ENCODE measurements at regions not wholly inside any gene's neighbourhood (a gene's known extent, or its start where the extent isn't known, plus 50 kb on each side); places are given as distances from the start of the nearest gene placed in this dataset.

GRCh38 chr6:159106627-159107241 is 61.9 kb upstream of the TAGAP start:
- Mint-ChIP-seq H3K4me1 (peaks cover 6% of the 10 kb centered on the region), H3K27ac (no peak overlapping the region), H3K27me3 (ENCODE audit: low read depth) (peaks cover 14% of the 10 kb centered on the region), H3K4me3 (no peak overlapping the region), H3K9me3 (no peaks in the 10 kb centered on the region), H3K36me3 (ENCODE audit: low read depth) (no peaks in the 10 kb centered on the region)
- TF ChIP-seq CTCF (IDR thresholded peaks at IDR 0.05; ENCODE audit: unreplicated experiment in 3 of 3), result no peak

GRCh38 chr6:159105716-159106115 is 60.9 kb upstream of the TAGAP start:
- Mint-ChIP-seq H3K4me3 (no peak overlapping the region), H3K36me3 (ENCODE audit: low read depth) (no peaks in the 10 kb centered on the region), H3K27me3 (ENCODE audit: low read depth) (peaks cover 11% of the 10 kb centered on the region), H3K9me3 (no peaks in the 10 kb centered on the region), H3K4me1 (peaks cover 13% of the 10 kb centered on the region), H3K27ac (no peak overlapping the region)
- TF ChIP-seq CTCF (IDR thresholded peaks at IDR 0.05; ENCODE audit: unreplicated experiment in 3 of 3), result no peak

- no peak for TF ChIP-seq CTCF (IDR thresholded peaks at IDR 0.05; ENCODE audit: unreplicated experiment in 3 of 3)
- H3K4me1 Mint-ChIP-seq, result peaks cover 21% of the 10 kb centered on the region
- no peaks in the 10 kb centered on the region for H3K9me3 Mint-ChIP-seq
- no peak overlapping the region for H3K27ac Mint-ChIP-seq
- H3K4me3 Mint-ChIP-seq, result no peak overlapping the region
- no peaks in the 10 kb centered on the region for H3K36me3 Mint-ChIP-seq (ENCODE audit: low read depth)
- H3K27me3 Mint-ChIP-seq (ENCODE audit: low read depth), result peaks cover 9% of the 10 kb centered on the region
Observed at GRCh38 chr6:159104931-159105330, 60.1 kb upstream of the TAGAP start.

GRCh38 chr6:159104163-159104925 is 59.6 kb upstream of the TAGAP start:
- peak overlapping the region in 1 of 3 experiments; percentile 16 for H3K27ac Mint-ChIP-seq
- peak; percentile 86 to 94 (median 90) for TF ChIP-seq CTCF (IDR thresholded peaks at IDR 0.05; ENCODE audit: unreplicated experiment in 3 of 3)
- H3K9me3 Mint-ChIP-seq, result no peaks in the 10 kb centered on the region

GRCh38 chr6:159103396-159104162 is 58.8 kb upstream of the TAGAP start:
- no peak for TF ChIP-seq CTCF (IDR thresholded peaks at IDR 0.05; ENCODE audit: unreplicated experiment in 3 of 3)
- H3K4me1 Mint-ChIP-seq, result peaks cover 30% of the 10 kb centered on the region
- H3K4me3 Mint-ChIP-seq, result no peak overlapping the region
- H3K27me3 Mint-ChIP-seq (ENCODE audit: low read depth), result peaks cover 9% of the 10 kb centered on the region
- H3K36me3 Mint-ChIP-seq (ENCODE audit: low read depth), result no peaks in the 10 kb centered on the region
- H3K27ac Mint-ChIP-seq, result peak overlapping the region in 1 of 3 experiments; percentile 16
- H3K9me3 Mint-ChIP-seq, result no peaks in the 10 kb centered on the region

More at GRCh38 chr6:159104163-159104925, 59.6 kb upstream of the TAGAP start:
- H3K4me1 Mint-ChIP-seq, result peaks cover 23% of the 10 kb centered on the region
- no peak overlapping the region for H3K4me3 Mint-ChIP-seq
- H3K27me3 Mint-ChIP-seq (ENCODE audit: low read depth), result peaks cover 9% of the 10 kb centered on the region
- H3K36me3 Mint-ChIP-seq (ENCODE audit: low read depth), result no peaks in the 10 kb centered on the region
